ENCODE measurements at regions not wholly inside any gene's neighbourhood (a gene's known extent, or its start where the extent isn't known, plus 50 kb on each side); places are given as distances from the start of the nearest gene placed in this dataset.

DNA sequence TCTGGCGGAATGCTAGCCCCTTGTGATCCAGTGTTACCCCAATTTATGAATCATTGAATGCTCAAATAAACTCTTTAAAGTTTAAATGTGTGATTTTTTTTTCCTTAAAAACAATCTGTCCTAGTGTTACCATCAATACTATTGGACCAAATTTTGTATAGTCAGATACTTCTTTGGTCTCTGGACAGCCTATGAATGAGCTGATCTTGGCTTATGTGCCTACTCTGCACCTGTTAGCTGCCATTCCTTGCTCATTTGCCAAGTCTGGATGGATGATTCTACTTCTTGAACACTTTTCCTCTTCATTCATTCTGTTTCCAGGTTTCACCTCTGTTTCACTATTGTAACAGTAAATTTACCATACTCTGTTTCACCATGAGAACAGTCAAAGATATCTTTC, 226.5 kb upstream of the ZBED5 start:
- ChIA-PET POLR2A (no interaction called here), CTCF (no interaction called here)

- CTCF ChIA-PET: interaction anchor here (1.2 kb wide), 1 partner anchor 10 kb away, joined by 3 read pairs; no protein-coding TSS in a partner anchor
- POLR2A ChIA-PET: no interaction called here
Observed at GRCh38 chr11:11083441-11083840, 225.6 kb upstream of the ZBED5 start.

DNA sequence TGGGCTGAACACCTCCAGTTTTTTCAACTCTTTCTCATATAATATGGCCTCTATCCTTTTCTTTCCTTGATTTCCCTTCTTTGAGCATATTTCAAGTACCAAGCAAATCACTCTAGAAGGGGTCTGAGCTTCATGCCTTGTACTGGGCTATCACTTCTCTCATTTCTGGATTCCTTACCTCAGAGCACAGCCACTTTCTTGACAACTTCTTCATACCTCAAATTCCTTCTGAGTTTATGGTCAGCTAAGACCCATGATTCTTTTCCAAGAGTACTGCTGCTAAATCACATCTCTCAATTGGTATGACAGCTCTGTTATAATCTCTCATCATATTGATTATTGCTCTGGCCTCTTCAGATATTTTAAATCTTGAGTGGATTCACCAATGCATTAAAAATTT, 224.8 kb upstream of the ZBED5 start:
- CTCF ChIA-PET: interaction anchor here (1.2 kb wide), 1 partner anchor 9 kb away, joined by 3 read pairs; no protein-coding TSS in a partner anchor
- POLR2A ChIA-PET: no interaction called here

- CTCF ChIA-PET: no interaction called here
- POLR2A ChIA-PET: no interaction called here
Observed at GRCh38 chr11:11081776-11082175, 223.9 kb upstream of the ZBED5 start.

DNA sequence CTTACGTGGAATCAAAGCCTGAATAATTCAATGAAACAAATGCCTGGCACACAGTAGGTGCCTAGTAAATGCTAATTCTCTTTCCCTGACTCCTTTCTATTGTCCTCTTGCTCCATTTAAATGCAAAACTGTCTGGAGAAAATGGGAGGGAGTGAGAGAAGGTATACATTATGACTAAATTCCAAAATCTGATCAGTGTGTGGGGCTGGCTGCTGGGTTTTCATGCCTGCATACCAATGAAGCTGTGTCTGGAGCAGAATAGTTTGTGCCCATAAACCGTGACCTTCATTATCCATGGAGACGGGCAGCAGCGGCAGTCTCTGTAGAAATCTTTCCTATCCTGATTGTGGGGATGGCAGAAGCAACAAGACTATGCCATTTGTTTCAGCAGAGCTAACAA, 223.4 kb upstream of the ZBED5 start:
- ChIA-PET POLR2A (no interaction called here), CTCF (no interaction called here)

- ChIA-PET CTCF (interaction anchor here (0.7 kb wide), 1 partner anchor 50 kb away, joined by 3 read pairs; no protein-coding TSS in a partner anchor), POLR2A (no interaction called here)
Observed at GRCh38 chr11:11078344-11079086, 220.7 kb upstream of the ZBED5 start.

GRCh38 chr11:11077898-11078297, 220.0 kb upstream of the ZBED5 start:
- ChIA-PET CTCF (no interaction called here), POLR2A (no interaction called here)

DNA sequence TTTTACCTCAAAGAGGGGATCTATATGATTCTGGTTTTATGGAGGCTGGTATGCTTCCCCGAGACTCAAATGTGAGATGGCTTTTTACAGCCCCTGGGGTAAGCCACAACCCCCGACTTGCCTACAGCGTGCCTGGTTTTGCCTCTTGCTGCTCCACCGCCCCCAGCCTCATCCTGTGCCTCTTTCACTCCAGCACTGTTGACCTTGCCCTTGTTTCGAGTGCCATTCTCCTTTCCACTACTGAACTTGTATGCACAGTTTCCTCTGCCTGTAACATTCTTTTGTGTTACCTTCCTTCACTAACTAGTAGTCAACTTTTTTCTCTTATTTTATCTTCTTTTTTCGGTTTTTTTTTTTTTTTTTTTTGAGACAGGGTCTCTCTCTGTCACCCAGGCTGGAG, 219.0 kb upstream of the ZBED5 start:
- ChIA-PET CTCF (no interaction called here), POLR2A (no interaction called here)

DNA sequence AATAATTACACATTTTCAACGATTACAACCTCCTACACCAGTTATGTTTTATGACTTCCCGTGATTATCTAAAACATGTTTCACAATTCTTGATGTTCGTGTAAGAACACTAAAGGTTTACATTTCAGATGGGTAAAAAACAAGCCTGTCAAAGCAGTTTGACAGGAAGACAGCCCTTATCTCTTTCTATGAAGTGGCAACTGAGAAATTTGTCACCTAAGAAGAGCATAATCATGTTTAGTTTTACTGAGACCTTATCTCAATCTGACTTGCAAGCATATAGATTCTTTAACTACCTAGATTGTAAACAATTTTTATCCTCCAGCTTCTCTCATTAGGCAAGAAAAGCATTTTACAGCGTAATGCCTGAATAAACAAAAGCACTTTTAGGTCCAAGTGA, 218.4 kb upstream of the ZBED5 start:
- POLR2A ChIA-PET: no interaction called here

GRCh38 chr11:11075515-11076171, 217.8 kb upstream of the ZBED5 start:
- ChIA-PET CTCF (no interaction called here), POLR2A (no interaction called here)

More for the DNA sequence above, 218.4 kb upstream of the ZBED5 start:
- CTCF ChIA-PET: no interaction called here

GRCh38 chr11:11074686-11075335, 217.0 kb upstream of the ZBED5 start:
- CTCF ChIA-PET: no interaction called here
- POLR2A ChIA-PET: no interaction called here

DNA sequence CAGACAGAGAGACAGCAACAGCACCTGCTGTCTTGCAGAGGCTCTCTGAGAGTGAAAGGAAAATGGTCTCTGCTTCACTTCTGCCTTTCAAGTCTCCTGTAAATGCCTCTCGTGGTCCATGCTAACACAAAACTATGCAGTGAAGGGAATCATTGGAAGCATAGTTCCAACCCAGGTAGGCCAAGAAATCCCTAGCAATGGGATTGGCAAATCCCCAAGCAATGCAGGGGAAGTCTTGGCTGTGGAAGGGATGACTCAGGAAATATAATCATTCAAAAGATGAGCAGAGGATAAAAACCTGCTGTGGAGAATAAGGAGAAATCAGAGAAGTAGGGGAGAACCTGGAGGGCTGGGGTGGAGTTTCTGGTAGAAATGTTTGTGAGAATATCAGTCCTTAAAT, 216.1 kb upstream of the ZBED5 start:
- ChIA-PET POLR2A (no interaction called here), CTCF (interaction anchor here (0.6 to 1.2 kb wide), 2 partner anchors 9 to 40 kb away, joined by 3 to 4 read pairs; no protein-coding TSS in a partner anchor)

GRCh38 chr11:11072067-11072466, 214.2 kb upstream of the ZBED5 start:
- POLR2A ChIA-PET: no interaction called here
- CTCF ChIA-PET: interaction anchor here (0.9 kb wide), 1 partner anchor 31 kb away, joined by 3 read pairs; no protein-coding TSS in a partner anchor

- ChIA-PET POLR2A (no interaction called here), CTCF (no interaction called here)
Observed at GRCh38 chr11:11071486-11071885, 213.6 kb upstream of the ZBED5 start.

- ChIA-PET POLR2A (no interaction called here), CTCF (no interaction called here)
Observed at GRCh38 chr11:11070976-11071375, 213.1 kb upstream of the ZBED5 start.

GRCh38 chr11:11069841-11070835, 212.3 kb upstream of the ZBED5 start:
- ChIA-PET POLR2A (no interaction called here), CTCF (interaction anchor here (0.5 kb wide), 1 partner anchor 101 kb away, joined by 5 read pairs; no protein-coding TSS in a partner anchor)

GRCh38 chr11:11068113-11068512, 210.3 kb upstream of the ZBED5 start:
- POLR2A ChIA-PET: no interaction called here
- CTCF ChIA-PET: no interaction called here

- CTCF ChIA-PET: no interaction called here
- POLR2A ChIA-PET: no interaction called here
Observed at GRCh38 chr11:11065396-11065795, 207.5 kb upstream of the ZBED5 start.

DNA sequence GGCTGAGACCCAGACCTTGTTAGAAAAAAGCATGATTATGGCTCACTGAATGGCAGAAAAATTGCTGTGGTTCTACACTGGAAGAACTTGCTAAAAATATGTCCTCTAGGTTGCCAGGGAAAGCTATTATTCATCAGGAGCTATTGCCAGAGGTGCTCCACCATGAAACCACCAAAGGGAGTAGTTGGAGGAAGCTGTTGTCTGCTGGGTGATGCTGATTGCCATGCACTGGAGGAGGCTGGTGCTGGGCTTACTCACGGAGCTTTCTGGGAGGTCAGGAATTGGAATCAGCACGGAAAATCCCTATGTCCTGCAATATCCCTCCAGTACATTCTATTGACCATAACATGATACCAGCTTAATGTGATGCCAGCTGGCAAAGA, 199.6 kb upstream of the ZBED5 start:
- ChIA-PET POLR2A (no interaction called here), CTCF (no interaction called here)
